Left renal cortex interstitium (tissue), 4 donors: ENCODE measurements at regions not wholly inside any gene's neighbourhood (a gene's known extent, or its start where the extent isn't known, plus 50 kb on each side); places are given as distances from the start of the nearest gene placed in this dataset.
"Not testable (repeated sequence)": the region's sequence is repeated elsewhere in the genome, so short reads cannot be mapped to it uniquely, and the experiment has no call there.

ENCODE experiments used
- DNase-seq, 4 donors: peaks; one replicate each; pipeline ENCODE4 v3.0.0-alpha.2; 2013; ENCODE audit warnings: low read depth in 4 of 4, low spot score in 2 of 4, missing footprints in 1 of 4

DNA sequence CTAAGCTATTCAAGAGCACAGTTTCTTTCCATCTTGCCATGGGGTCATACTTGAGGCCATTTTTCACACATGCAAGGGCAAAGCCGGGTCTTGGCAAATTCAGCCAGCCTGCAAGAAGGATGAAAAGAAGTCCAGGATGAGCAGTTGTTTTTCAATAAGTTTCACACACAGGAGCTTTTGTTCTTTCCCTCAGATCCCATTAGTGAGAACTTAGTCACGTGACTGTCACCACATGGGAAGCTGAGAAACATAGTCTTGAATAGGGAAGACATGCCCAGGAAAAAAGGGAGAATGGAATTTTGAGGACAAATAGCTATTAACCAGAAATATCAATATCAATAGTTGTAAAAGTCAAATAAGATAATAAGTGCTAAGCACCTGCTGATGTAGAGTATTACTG is 137.7 kb downstream of the AHR start:
- DNase-seq, result no peak

DNA sequence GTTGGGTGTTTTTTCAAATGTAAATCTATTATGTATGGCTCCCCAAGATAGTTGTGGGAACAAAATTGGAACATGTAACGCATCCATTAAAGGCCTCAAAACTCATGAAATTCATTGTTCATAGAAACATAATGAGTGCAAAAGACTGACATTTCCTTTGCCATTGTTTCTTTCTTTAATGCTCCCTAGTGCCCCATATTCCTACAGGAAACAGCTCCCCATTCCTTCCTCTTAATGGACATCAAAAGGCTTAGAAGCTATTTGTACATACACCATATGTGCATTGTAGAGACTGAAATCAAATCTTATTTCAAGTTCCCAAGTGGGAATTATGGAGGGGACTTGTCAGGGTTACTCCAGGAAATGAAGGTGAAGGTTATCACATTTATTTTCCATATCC is 139.1 kb downstream of the AHR start:
- DNase-seq, result no peak

DNA sequence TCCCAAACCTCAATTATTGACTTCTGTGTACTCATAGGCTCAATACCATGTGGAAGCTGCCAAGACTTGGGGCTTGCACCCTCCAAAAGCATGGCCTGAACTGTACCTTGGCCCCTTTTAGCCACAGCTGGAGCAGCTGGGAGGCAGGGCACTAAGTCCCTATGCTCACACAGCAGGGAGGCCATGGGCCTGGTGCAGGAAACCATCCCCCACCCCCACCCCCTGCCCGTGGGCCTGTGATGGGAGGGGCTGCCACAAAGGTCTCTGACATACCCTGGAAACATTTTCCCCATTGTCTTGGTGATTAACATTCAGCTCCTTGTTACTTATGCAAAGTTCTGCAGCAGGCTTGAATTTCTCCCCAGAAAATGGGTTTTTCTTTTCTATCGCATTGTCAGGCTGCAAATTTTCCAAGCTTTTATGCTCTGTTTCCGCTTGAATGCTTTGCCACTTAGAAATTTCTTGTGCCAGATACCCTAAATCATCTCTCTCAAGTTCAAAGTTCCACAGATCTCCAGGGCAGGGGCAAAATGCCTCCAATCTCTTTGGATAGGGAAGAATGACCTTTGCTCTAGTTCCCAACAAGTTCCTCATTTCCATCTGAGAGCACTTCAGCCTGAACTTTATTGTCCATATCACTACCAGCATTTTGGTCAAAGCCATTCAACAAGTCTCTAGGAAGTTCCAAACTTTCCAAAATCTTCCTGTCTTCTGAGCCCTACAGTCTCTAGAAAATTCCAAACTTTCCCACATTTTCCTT is 141.8 kb downstream of the AHR start:
- not testable (repeated sequence) for DNase-seq

DNA sequence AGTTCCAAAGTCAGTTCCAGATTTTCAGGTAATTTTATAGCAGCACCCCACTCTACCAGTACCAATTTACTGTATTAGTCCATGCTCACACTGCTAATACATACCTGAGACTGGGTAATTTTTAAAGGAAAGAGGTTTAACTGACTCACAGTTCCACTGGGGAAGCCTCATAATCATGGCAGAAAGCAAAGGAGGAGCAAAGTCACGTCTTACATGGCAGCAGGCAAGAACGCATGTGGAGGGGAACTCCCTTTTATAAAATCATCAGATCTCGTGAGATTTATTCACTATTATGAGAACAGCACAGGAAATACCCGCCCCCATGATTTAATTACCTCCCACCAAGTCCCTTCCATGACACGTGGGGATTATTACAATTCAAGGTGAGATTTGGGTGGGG is 142.4 kb downstream of the AHR start:
- DNase-seq, result no peak

DNA sequence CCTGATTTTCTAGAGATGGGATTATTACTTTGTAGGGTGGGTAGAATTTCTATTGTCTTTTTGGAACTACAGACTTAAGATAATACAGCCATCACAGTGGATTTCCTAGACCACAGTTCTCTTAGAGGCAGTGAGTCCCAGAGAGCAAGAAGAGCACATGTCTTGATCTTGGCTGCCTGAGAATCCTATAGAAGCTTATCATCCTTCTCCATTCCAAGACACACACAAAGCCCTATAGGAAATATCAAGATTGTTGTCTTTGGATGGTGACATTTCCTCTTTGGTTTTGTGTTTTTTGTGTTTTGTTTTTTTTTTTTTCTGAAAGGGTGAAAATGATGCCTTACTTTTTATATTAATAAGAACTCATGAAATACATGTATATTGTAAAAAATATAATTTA is 143.1 kb downstream of the AHR start:
- no peak for DNase-seq

DNA sequence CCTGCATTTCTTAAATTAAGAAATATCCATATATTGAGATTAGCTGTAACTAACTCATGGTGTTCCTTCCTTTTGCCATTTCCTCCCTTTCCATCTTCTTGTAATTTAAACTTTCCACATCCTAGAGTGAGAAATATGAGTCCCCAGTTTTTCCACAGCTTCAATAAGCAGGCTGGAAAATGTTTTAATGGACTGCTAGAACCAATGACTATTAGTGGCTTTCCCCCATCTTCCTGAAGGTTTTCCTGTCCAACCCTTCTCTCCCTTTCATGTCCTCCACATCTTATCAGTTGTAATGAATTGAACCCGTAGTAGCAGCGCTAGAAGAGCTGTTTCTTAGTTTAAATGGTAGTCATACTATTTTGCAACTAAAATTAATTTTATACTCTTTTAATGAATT is 145.7 kb downstream of the AHR start:
- no peak for DNase-seq

DNA sequence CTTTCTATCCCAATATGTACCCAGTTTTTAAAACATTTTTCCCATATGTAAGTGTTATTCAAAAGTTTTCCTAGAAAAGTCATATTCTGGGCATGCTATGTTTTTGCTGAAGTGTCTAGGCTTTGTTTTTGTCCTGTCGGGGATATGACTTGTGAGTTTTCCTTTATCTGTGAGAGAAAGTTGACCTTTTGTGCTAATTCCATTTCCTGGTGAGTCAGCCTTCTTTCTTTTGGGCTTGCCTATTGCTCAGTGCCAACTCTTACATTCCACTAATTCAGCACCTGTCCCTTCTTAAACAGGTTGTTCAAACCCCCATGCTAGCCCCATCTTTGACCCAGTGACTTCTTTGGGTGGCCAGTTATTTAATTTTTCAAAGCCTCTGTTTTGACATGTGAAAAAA is 146.2 kb downstream of the AHR start:
- DNase-seq, result no peak

DNA sequence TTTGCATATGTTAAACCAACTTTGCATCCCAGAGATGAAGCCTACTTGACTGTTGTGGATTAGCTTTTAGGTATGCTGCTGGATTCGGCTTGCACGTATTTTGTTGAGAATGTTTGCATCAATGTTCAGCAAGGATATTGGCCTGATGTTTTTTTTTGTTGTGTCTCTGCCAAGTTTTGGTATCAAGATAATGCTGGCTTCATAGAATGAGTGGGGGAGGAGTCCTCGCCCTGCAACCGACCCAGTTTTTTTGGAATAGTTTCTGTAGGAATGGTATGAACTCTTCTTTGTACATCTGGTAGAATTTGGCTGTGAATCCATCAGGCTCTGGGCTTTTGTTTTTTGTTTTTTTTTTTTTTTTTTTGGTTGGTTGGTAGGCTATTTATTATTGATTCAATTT is 147.9 kb downstream of the AHR start:
- no peak for DNase-seq

DNA sequence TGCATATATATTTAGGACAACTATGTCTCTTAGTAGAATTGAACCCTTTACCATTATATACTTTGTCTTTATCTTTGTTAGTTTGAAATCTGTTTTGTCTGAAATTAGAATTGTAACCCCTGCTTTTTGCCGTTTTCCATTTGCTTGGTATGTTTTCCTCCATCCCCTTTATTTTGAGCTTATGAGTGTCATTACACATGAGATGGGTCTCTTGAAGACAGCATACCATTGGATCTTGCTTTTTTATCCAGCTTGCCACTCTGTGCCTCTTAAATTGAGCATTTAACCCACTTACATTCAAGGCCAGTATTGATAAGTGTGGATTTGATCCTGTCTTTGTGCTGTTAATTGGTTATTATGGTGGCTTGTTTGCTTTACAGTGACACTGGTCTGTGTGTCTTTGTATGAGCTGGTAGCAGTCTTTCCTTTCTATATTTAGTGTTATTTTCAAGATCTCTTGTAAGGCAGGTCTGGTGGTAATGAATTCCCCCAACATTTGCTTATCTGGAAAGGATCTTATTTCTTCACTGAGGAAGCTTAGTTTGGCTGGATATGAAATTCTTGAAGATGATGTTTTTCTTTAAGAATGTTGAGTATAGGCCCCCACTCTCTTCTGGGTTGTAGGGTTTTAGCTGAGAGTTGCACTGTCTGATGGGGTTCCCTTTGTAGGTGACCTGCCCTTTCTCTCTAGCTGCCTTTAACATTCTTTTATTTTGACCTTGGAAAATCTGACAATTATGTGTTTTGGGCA is 149.5 kb downstream of the AHR start:
- DNase-seq, result no peak

DNA sequence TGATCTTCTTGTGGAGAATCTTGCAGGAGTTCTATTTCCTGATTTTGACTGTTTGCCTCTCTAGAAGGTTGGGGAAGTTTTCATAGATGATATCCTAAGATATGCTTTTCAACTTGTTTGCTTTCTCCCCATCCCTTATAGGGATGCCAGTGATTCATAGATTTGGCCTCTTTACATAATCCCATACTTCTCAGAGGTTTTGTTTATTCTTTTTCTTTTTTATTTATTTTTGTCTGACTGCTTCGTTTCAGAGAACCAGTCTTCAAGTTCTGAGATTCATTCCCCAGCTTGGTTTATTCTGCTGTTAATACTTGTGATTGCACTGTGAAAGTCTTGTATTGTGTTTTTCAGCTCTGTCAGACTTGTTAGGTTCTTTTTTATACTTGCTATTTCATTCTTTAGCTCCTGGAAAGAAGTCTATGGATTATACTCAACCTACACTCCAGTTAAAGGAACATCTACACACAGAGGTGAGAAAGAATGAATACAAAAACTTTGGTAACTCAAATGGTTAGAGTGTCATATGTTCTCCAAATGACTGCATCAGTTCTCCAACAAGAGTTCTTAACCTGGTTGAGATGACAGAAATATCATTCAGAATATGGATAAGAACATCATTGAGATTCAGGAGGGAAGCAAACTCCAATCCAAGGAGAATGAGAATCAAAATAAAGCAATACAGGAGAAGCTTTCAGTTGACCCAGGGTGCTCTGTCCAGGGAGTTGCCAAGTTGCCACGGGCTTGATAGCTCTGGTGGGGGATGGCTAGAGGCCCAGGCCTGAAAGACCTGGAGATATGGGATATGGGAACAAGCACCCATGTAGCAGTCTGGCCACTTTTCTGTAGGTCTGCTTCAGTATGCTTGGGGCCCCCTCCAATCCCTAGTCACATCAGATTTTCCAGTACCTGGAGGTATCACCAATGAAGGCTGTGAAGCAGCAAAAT is 150.3 kb downstream of the AHR start:
- DNase-seq, result no peak

DNA sequence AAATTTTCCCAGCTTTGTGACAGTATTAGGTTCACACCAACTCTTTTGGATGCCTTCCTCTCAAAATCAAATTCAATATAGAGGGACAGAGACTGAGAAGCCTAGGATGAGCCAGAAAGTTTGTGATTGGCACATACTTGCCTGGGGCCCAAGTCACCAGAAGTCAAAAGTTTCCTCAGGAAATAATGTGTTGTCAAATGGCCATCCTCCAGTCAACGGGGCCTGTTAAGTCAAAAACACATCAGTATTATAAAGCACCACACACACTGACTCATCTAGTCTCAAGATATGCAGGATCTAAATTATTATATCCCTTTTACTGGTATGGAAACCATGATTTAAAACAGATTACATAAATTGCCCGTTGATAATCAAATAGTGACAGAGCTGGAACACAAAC is 158.1 kb downstream of the AHR start:
- no peak for DNase-seq

DNA sequence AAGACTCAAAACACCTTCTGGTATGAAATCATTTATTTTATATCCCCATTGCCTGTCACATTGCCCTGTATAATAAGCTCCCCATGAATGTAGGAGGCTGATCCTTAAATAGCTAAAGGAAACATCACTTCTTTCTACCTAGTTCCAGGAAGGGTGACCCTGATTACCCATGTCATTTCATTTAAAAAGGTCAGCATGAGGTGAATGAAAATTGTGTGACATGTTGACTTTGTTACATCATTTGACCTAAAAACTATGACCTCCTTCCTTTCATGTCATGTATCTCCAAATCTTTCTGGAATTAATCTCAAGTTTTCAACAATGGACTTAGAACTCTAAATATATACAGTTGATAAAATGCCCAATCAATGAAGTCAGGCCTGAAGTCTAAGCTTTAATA is 161.5 kb downstream of the AHR start:
- no peak for DNase-seq

DNA sequence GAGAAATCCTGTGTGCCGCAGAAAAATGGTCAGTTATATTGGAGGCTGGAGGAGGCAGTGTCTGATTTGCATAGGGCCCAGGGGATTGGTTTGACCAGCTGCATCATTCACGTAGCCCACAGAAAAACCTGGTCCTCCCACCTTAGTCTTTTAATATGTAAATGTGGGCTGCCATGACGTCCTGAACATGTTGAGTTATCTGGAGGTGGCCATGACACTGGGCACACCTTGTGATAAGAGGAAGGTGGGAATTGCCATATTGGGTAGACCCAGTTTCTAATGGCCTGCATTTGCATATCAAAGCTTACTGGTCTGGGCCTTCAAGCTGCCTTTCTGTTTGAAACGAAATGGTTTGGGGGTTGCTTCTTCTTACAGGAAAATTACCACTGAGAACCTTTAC is 162.2 kb downstream of the AHR start:
- no peak for DNase-seq

DNA sequence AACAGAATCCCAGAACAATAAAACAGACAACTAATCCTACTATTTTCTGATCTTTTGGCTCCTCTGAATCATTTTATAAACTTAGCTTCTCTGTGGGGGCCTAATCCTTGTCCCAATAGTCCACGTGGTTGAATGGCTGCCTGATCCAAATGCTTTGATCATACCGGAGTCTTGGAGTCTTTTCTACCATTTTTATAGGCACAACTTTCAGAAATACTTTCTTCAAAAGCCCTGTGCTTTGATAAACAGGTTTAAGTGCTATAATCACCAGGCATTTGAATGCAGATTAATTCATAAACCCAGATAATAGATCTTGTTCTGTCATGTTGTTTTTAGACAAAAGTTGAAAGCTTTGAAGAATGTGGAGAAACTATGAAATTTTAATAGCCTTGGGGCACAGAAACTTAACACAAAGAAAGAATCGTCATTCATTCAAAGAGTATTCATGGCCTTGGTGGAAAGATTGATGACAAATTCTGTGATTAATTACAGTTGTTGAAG is 163.7 kb downstream of the AHR start:
- no peak for DNase-seq

DNA sequence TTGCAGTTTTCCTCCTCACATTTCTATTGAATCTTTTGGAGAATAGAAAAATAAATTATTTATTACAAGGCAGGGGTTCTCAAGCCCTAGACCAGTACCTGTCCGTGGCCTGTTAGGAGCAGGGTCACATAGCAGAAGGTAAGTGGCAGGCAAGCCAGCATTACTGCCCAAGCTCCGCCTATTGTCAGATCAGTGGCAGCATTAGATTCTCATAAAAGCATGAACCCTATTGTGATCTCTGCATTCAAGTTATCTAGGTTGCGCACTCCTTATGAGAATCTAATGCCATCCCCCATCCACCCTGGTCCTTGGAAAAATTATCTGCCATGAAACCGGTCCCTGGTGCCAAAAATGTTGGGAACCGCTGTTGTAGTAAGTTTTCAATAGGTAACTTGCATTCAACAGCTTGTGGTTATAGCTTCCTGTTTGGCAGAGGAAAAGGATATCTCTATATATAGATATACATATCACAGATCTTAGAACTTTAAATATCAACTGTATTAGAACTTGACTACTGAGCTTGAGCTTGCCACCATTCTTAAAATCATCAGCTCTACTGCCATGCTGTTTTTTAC is 165.1 kb downstream of the AHR start:
- DNase-seq, result no peak

DNA sequence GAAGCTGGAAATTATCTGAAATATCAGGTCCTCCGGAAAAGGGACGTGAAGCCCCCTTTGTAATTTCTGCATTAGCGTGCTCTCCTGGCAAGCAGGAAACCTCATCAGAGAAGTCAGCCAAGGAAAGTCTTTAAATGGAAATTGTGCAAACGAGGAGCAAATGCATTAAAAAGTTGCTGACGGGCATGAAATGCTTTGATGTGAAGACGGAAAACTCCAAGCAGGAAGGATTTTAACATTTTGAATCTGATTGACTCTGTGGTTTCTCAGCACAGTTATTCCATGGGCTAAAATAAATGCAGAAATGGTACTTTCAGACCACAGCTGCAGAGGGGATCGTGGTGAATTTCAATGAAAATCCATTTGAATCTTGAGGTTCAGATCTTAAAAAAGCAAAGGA is 167.8 kb downstream of the AHR start:
- DNase-seq, result no peak

DNA sequence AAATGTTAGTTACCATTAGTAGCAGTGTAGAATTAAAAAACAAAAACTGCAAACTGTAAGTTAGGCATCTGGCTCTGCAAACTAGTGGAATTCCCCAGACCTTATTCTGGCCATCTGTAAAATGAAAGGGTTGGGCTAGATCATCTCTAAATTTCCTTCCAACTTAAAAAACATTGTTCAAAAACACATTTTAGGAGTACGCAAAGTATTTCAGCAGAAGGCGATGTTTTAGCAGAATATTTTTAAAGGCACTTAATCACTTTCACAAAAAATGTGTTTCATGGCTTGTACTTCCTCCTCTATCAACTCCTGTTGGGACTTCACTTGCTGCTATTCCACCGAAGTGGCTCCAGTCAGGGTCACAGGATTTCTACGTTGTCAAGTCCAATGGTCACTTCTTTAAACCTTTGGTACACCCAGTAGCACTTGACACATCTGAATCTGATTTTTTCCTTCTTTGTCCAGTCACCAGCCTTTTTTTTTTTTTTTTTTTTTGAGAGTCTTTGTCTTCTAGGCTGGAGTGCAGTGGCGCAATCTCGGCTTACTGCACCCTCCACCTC is 169.0 kb downstream of the AHR start:
- DNase-seq, result no peak

DNA sequence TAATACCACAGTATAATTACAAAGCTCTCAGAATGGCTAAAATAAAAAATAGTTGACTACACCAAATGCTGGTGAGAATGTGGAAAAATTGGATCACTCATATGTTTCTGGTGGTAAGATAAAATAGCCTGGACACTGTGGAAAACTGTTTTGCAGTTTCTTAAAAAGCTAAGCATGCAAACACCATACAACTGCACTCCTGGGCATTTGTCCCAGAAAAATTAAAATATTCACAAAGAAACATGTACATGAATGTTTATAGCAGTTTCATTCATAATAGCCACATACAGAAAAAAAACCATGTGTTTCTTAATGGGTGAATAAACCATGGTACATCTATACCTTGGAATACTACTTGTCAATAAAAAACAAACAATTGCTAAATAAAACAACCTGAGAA is 172.9 kb downstream of the AHR start:
- DNase-seq, result no peak

DNA sequence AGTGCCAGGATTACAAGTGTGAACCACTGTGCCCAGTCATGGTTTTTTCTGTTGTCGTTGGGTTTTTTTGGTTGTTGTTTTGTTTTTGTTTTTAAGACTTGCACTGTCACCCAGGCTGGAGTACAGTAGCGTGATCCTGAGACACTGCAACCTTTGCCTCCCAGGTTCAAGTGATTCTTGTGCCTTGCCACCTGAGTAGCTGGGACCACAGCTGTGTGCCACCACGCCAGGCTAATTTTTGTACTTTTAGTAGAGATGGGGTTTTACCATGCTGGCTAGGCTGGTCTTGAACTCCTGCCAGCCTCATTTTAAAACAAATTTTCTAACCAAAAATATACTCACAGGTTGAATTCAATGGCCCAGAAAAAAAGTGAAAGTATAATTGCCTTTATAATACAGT is 174.1 kb downstream of the AHR start:
- DNase-seq, result no peak

DNA sequence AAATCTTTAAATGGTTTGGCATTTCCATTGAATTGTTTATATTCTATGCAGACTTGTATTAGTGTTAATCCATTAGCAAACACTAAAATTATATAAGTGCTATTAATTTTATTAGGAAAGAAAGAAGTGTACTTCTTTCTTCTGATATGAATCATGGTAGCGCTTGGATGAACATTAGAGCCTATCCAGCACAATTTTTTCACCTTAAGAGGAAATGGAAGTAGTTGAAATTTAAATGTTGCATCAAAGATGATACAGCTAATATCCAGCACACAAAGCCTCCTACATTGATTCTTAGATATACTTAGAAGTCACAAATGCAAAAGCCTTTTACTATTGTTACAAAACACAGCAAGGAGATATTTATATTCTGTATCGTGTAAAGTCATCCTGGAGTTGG is 174.5 kb downstream of the AHR start:
- DNase-seq, result no peak
